ENCODE measurements at regions not wholly inside any gene's neighbourhood (a gene's known extent, or its start where the extent isn't known, plus 50 kb on each side); places are given as distances from the start of the nearest gene placed in this dataset.

DNA sequence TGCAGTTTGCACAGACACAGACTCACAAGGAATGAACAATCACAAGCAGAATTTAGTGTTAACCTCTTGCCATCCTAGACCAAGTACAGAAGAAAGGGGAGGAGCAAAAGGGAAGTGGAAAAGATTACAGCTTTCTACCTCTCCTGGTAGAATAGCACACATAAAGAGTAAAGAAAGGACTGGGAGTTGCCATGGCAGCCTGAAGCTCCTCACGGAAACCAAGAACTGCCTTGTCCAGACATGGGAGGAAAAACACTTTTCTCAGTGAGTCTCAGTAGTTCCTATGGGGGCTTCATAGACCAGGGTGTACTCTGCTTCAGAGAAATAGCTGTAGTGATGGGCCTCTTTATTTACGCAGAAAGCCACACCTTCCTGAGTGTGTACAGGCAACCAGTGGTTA is 114.7 kb upstream of the GAP43 start:
- TF ChIP-seq CTCF (IDR thresholded peaks at IDR 0.05) (no peak), POLR2A (IDR thresholded peaks at IDR 0.05) (no peak)
